ENCODE measurements at regions not wholly inside any gene's neighbourhood (a gene's known extent, or its start where the extent isn't known, plus 50 kb on each side); places are given as distances from the start of the nearest gene placed in this dataset.

DNA sequence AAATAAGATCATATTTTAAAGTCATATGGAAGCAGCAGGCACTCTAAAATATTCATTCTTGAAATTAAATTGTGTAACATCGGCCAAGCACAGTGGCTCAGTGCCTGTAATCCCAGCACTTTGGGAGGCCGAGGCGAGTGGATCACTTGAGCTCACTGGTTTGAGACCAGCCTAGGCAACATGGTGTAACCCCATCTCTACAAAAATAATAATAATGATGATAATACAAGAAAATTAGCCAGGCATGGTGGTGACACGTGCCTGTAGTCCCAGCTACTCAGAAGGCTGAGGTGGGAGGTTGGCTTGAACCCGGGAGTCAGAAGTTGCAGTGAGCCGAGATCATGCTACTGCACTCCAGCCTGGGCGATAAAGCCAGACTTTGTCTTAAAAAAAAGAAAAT, 77.4 kb downstream of the TRIM29 start:
- TF ChIP-seq, protein P1, sequence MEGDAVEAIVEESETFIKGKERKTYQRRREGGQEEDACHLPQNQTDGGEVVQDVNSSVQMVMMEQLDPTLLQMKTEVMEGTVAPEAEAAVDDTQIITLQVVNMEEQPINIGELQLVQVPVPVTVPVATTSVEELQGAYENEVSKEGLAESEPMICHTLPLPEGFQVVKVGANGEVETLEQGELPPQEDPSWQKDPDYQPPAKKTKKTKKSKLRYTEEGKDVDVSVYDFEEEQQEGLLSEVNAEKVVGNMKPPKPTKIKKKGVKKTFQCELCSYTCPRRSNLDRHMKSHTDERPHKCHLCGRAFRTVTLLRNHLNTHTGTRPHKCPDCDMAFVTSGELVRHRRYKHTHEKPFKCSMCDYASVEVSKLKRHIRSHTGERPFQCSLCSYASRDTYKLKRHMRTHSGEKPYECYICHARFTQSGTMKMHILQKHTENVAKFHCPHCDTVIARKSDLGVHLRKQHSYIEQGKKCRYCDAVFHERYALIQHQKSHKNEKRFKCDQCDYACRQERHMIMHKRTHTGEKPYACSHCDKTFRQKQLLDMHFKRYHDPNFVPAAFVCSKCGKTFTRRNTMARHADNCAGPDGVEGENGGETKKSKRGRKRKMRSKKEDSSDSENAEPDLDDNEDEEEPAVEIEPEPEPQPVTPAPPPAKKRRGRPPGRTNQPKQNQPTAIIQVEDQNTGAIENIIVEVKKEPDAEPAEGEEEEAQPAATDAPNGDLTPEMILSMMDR (conservative IDR thresholded peaks at IDR 0.05; ENCODE audit: low read length), result no peak
- no peak for TF ChIP-seq EZH2phosphoT487 (IDR thresholded peaks at IDR 0.05; ENCODE audit: borderline replicate concordance)

All from Loucy (cell line).